IPS-20b (cell line): ENCODE measurements at regions not wholly inside any gene's neighbourhood (a gene's known extent, or its start where the extent isn't known, plus 50 kb on each side); places are given as distances from the start of the nearest gene placed in this dataset.

ENCODE experiments used
- H3K27ac ChIP-seq: one replicate; pipeline ENCODE4 v1.5.1; 2013; ENCODE audit warnings: low read length
- H3K27me3 ChIP-seq: 2 replicates; pipeline ENCODE4 v1.6.1; 2013; ENCODE audit warnings: mild to moderate bottlenecking, low read length, inconsistent platforms; ENCODE audit not compliant: insufficient read depth
- H3K36me3 ChIP-seq: 2 replicates; pipeline ENCODE4 v1.6.1; 2013; ENCODE audit warnings: low read depth, mild to moderate bottlenecking, inconsistent platforms, low read length, moderate library complexity; ENCODE audit not compliant: insufficient read depth
- H3K4me1 ChIP-seq: 2 replicates; pipeline ENCODE4 v1.6.1; 2013; ENCODE audit warnings: mild to moderate bottlenecking, control low read depth, inconsistent platforms, low read length, moderate library complexity; ENCODE audit not compliant: insufficient read depth
- H3K4me3 ChIP-seq: 2 replicates; pipeline ENCODE4 v1.5.1; 2013; ENCODE audit warnings: mild to moderate bottlenecking, low read length, inconsistent platforms
- H3K9ac ChIP-seq: 2 replicates; pipeline ENCODE4 v1.6.1; 2013; ENCODE audit warnings: low read depth, mild to moderate bottlenecking, inconsistent platforms, low read length, moderate library complexity
- H3K9me3 ChIP-seq: 2 replicates; pipeline ENCODE4 v1.6.1; 2013; ENCODE audit warnings: mild to moderate bottlenecking, low read depth, low read length, inconsistent platforms; ENCODE audit not compliant: insufficient read depth

- no peaks in the 10 kb centered on the region for H3K4me1 ChIP-seq
- no peak overlapping the region for H3K9ac ChIP-seq
- no peaks in the 10 kb centered on the region for H3K27me3 ChIP-seq
- no peak overlapping the region for H3K27ac ChIP-seq
- no peak overlapping the region for H3K4me3 ChIP-seq
- H3K36me3 ChIP-seq = no peaks in the 10 kb centered on the region
- H3K9me3 ChIP-seq = no peaks in the 10 kb centered on the region
Observed at GRCh38 chr14:85744573-85744972, 214.6 kb downstream of the FLRT2 start.

GRCh38 chr14:85732031-85732430, 202.1 kb downstream of the FLRT2 start:
- H3K4me3 ChIP-seq = no peak overlapping the region
- no peak overlapping the region for H3K9ac ChIP-seq
- no peaks in the 10 kb centered on the region for H3K27me3 ChIP-seq
- no peak overlapping the region for H3K27ac ChIP-seq
- no peaks in the 10 kb centered on the region for H3K9me3 ChIP-seq
- H3K36me3 ChIP-seq = no peaks in the 10 kb centered on the region
- no peaks in the 10 kb centered on the region for H3K4me1 ChIP-seq

- no peak overlapping the region for H3K9ac ChIP-seq
- no peaks in the 10 kb centered on the region for H3K36me3 ChIP-seq
- H3K4me3 ChIP-seq = no peak overlapping the region
- no peaks in the 10 kb centered on the region for H3K27me3 ChIP-seq
- H3K4me1 ChIP-seq = no peaks in the 10 kb centered on the region
- no peaks in the 10 kb centered on the region for H3K9me3 ChIP-seq
- H3K27ac ChIP-seq = no peak overlapping the region
Observed at GRCh38 chr14:85731186-85731585, 201.2 kb downstream of the FLRT2 start.

- Histone ChIP-seq H3K36me3 (no peaks in the 10 kb centered on the region), H3K9me3 (no peaks in the 10 kb centered on the region), H3K4me1 (no peaks in the 10 kb centered on the region), H3K9ac (no peak overlapping the region), H3K27ac (no peak overlapping the region), H3K27me3 (no peaks in the 10 kb centered on the region), H3K4me3 (no peak overlapping the region)
Observed at GRCh38 chr14:85728476-85729065, 198.6 kb downstream of the FLRT2 start.

- no peak overlapping the region for H3K9ac ChIP-seq
- no peaks in the 10 kb centered on the region for H3K27me3 ChIP-seq
- H3K36me3 ChIP-seq = no peaks in the 10 kb centered on the region
- H3K27ac ChIP-seq = no peak overlapping the region
- H3K4me1 ChIP-seq = no peaks in the 10 kb centered on the region
- H3K4me3 ChIP-seq = no peak overlapping the region
- peaks cover 5% of the 10 kb centered on the region; the same call in 1 of the 2 replicates for H3K9me3 ChIP-seq
Observed at GRCh38 chr14:85714069-85714468, 184.1 kb downstream of the FLRT2 start.

- H3K9me3 ChIP-seq = no peaks in the 10 kb centered on the region
- H3K27me3 ChIP-seq = no peaks in the 10 kb centered on the region
- H3K27ac ChIP-seq = no peak overlapping the region
- H3K36me3 ChIP-seq = no peaks in the 10 kb centered on the region
- H3K4me1 ChIP-seq = no peaks in the 10 kb centered on the region
- no peak overlapping the region for H3K9ac ChIP-seq
- no peak overlapping the region for H3K4me3 ChIP-seq
Observed at GRCh38 chr14:85711620-85712019, 181.7 kb downstream of the FLRT2 start.
